Lung microvascular endothelial cell (primary cell): ENCODE measurements at regions not wholly inside any gene's neighbourhood (a gene's known extent, or its start where the extent isn't known, plus 50 kb on each side); places are given as distances from the start of the nearest gene placed in this dataset.

Source experiments
- DNase-seq, 2 donors: peaks; one replicate each; pipeline versions ENCODE4 v3.0.0 to v3.0.0-alpha.2; 2010; ENCODE audit warnings: low read depth in 2 of 2

DNA sequence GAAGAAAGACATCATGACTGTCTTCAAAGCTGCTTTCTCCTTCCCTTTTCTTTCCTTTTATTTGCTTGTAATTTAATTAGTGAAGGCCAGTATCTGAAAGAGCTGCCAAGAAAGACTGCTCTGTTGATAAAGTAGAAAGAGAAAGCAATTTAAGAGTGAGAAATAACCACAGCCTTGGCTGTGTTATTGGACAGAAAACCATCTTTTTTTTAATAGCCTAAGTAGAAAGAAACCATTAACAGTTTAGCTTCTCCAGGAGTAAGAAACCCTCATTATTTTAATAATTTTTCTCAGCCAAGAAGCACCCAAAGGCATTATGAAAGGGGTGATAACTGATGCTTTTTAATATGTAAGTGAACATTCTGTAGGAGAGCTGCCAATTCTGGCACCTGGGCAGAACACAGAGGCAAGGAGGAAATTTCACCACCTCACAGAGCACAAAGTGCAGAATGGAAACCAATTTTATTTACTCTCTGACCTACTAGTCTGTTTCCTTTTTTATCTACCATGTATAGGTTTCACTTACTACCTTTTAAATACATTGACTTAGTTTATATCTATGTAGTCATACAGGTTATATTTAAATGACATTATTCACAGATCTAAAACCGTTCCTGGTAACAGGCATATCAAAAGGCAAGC, 703.2 kb downstream of the MRPL39 start:
- no peak for DNase-seq

- DNase-seq, result no peak
These were observed 708.1 kb downstream of the MRPL39 start for GRCh38 chr21:24899138-24899537.

- no peak for DNase-seq
These were observed 709.4 kb downstream of the MRPL39 start for GRCh38 chr21:24897883-24898282.

- no peak for DNase-seq
These were observed 710.6 kb downstream of the MRPL39 start for GRCh38 chr21:24896735-24897124.

DNA sequence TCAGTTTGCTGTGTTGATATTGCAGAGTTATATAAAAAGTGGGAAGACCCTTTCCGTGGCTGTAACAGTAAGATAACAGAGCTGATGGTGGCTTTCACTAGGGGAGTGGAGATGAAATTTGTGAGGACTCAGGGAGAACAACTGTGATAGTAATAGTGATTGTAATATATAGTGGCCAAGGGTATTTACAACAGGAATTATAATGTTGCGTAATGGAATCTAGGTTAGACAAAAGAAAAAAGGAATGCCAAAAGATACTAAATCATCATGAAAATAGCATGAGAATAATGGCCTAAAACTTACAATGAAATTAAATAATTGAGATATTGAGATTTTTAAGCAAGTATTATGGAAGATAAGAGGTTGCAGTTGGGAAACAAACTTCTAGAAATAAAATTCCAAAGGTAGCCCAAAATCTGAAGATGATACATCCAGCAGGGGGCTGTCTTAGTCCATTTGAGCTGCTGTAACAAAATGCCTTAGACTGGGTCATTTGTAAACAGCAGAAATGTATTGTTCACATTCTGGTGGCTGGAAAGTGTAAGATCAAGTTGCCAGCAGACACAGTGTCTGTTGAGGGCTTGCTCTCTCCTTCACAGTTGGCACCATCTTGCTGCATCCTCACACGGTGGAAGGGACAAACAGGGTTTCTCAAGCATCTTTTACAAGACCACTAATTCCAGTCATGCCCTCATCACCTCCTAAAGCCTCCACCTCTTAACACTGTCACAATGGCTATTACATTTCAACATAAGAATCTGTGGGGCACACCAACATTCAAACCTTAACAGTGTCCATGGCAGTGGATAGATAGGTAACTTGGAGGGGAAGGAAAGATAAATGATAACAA, 711.2 kb downstream of the MRPL39 start:
- DNase-seq, result no peak

DNA sequence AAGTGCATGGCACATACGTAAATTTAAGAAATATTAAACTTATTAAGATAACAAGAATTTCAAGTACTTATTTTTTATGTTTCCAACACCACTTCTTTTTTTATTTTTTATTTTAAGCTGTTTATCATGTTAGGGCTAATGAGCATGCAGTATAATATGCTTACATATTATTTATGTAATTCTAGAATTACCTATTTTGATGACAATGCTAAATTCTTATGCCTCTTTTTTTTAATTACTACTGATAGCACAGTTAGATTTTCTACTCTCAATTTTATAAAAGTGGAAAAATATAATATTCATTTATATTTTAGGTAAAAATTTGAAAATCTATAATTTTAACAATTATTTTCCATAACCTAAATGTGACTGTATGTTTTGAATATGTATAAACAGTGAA, 713.0 kb downstream of the MRPL39 start:
- DNase-seq, result no peak

DNA sequence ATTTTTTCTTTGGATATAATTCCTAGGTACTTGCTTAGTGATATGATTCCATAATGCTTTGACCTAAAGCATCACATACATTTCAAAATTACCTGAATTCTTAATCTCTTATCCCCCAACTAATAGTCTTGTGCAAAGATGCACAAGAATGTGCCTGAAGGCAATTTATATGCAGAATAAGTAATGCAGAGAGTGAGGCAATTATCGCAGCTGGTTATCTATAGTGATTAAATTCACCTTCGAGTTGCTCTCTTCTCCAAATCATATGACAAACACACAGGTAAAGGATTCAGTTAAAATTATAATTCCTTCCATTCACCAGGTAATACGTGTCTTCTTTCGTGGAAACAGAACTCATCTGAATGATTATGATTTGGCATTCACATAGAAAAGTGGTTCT, 717.3 kb downstream of the MRPL39 start:
- DNase-seq, result no peak

DNA sequence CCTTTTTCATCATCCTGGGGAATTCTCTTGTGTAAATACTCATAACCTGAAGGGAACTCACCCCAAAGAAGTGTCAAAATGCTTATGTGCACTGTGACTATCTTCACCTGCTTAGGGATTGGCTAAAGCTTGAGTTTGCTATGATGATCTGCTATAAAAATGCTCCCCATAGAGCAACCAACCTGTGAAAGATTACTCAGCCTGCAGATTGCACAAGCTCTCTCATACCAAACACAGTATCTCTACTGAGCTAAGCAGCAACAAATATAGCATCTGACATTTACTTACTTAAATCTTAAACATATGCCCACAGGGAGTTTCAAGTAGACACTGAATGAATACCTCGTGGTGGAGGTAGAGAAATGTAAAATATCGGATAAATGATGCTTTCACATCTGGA, 725.8 kb downstream of the MRPL39 start:
- no peak for DNase-seq

- no peak for DNase-seq
These were observed 736.6 kb downstream of the MRPL39 start for GRCh38 chr21:24870633-24871032.

DNA sequence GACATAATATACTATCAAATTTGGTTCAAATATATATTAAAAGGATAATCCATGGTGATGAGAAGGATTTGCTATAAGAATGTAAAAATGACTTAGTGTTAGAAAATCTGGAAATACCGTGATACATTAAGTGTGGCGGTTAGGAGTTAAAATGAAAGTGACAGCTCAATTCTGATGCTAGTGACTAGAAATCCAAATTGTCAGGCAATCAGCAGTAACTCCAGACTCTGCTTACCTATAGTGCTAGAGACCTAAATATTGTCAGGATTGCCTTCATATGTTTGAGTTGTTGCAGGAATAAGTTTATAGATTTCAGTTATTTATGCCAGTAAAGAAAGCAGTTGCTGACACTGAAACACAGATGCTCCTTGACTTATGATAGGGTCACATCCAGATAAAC, 737.4 kb downstream of the MRPL39 start:
- DNase-seq, result no peak

DNA sequence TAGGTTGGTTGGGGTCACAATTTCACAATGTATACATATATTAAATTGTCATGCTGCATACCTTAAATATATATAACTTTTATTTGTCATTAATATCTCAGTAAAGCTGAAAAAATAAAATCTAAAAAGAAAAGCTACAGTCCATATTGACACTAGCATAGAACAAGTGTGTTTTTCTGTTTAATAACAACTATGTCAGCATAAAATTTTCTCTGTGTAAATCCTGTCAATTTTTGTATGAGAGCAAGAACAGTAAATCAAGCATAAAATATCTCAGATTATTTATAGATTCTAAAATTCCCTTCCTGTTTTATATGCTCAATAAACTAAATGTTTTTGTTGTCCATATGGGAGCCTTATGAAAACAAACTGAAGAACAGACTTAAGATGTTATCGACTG, 739.2 kb downstream of the MRPL39 start:
- DNase-seq, result no peak

- DNase-seq, result no peak
These were observed 745.8 kb downstream of the MRPL39 start for GRCh38 chr21:24861471-24861870.

- DNase-seq, result no peak
These were observed 751.0 kb downstream of the MRPL39 start for GRCh38 chr21:24856326-24856725.

DNA sequence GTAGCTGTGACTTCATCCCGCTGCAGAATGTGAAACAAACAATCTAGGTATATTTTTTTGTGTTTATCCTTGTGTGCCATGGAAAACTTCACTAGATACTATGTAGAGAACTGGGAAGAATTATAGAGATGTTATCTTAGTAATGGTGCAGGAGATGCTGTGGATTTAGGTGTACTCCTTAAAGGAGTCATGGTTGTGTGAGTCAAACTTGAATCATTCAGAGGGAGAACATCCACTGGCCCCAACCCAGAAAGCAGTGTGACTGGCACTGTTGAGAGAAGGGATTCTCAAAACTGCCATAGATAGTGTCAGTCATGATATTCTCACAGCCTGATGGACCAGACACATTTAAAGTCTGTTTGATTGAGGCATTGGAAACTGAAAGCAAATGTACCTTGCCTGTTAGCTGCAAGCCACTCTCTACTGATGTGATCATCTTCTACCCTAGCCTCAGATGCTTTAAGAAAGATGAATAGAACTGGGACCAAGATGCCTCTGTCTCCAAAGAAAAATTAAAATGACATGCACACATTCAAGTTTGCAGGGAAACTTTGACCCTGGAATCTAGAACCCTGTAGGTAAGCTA, 754.6 kb downstream of the MRPL39 start:
- no peak for DNase-seq

GRCh38 chr21:24850121-24850520, 757.2 kb downstream of the MRPL39 start:
- DNase-seq, result no peak

DNA sequence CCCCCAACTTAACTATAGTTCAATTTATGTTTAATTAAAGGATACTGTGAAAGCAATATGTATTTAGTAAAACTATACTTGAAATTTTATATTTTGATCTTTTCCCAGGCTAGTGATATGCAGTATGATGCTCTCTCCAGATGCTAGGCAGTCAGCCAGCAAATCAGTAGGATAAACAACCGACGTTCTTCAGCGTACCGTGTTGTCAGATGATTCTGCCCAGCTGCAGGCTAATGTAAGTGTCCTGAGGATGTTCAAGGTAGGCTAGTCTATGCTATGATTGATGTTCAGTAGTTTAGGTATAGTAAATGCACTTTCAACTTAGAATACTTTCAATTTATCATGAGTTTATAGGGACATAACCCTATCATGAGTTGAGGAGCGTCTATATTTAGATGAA, 762.6 kb downstream of the MRPL39 start:
- DNase-seq, result no peak

DNA sequence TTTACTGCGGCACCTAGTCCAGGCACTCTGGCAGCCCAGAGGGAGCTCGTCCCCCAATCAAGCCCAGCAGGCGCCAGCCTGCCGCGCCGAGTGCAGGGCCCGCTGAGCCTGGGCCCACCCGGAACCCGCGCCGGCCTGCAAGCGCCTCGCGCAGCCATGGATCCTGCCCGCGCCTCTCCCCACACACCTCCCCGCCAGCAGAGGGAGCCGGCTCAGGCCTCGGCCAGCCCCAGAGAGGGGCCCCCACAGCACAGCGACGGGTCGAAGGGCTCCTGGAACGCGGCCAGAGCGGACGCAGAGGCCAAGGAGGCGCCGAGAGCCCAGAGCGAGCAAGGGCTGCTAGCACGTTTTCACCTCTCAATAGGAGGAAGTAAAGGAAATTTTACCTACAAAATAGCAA, 767.0 kb downstream of the MRPL39 start:
- DNase-seq, result no peak

DNA sequence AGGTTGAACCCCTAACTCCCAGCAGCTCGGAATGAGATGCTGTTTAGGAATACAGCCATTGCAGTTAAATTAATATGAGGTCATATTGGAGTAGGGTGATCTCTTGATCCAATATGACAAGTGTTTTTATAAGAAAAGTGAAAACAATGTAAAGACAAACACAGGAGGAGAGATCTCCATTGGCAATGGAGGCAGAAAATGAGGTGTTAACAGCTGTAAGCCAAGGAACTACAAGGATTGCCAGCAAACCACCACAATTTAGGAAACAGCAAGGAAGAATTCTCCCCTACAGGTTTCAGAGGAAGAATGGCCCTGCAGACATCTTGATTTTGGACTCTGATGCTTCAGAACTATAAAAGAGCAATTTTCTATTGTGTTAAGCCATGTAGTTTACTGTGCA, 774.3 kb downstream of the MRPL39 start:
- no peak for DNase-seq

GRCh38 chr21:24829397-24829796, 777.9 kb downstream of the MRPL39 start:
- no peak for DNase-seq

- DNase-seq, result no peak
These were observed 780.5 kb downstream of the MRPL39 start for GRCh38 chr21:24826822-24827221.

GRCh38 chr21:24825348-24825747, 781.9 kb downstream of the MRPL39 start:
- DNase-seq, result no peak

DNA sequence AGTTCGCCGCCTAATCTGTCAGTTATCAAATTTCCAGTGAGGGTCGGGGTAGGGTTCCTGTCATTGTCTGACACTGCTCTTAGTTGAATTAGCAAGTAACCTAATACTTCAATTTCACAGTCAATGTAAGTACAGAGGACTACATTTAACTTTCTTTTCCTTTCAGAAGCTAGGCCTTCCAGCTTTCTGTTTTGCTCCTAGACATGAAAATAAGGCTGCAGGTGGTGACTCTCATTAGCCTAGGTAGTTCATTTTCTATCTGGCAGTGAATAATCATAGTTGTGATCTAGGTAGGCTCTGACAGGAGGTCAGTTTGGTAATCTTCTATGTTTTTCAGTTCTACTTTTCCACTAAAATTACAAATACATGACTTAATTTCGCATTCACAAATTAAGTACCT, 783.1 kb downstream of the MRPL39 start:
- no peak for DNase-seq

DNA sequence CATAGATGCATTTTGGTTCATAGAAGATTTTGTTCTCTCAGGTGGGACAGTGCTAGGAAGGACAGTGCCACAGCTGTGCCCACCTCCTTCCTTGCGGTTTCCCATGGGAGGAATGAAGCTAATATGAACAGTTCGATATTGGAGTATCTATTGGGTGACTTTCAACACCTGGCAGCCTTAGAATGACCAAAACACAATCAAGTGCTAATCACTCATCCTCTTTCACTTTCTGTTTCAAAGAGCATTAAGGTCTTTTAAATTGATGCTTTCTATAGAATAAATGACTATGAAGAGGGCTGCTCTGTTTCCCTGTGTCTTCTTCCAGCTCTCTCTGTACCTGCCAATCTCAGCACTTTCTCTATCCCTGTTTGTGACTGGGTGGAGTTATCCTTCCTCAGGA, 784.0 kb downstream of the MRPL39 start:
- no peak for DNase-seq
